IPS-NIHi7 (cell line): ENCODE measurements at regions not wholly inside any gene's neighbourhood (a gene's known extent, or its start where the extent isn't known, plus 50 kb on each side); places are given as distances from the start of the nearest gene placed in this dataset.

Experiments used
- DNase-seq: peaks from one replicate; pipeline ENCODE4 v3.0.0; 2012; ENCODE audit warnings: mixed read lengths; ENCODE audit errors: extremely low spot score

DNA sequence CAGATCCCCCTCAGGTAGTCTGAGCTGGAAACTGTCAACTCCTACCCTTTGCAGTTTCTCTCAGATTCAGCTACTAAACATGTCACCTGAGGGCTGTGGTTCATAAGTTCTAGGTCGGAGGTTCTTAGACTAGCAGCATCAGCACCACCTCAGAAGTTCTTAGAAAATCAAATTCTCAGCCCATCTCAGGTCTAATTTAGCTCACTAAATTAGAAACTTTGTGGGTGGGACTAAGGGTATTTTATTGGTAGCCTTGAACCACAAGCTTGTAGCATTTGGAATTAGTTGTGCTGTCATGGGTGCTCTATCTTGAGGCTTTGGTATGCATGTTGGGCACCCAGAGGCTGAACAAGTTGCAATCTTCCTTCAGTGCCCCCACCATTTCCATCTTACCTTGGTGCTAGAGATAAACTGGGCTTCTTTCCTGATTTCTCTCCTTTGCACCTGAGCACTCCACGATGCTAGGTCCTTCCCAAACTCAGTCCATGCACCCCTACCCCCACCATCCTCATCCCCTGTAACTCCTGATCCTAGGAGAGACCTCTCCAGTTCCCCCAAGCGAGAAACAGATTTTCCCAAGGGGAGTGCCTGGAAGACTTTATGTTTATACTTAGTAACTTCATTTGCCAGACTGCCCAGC, 54.2 kb downstream of the S1PR1 start:
- DNase-seq: no peak

DNA sequence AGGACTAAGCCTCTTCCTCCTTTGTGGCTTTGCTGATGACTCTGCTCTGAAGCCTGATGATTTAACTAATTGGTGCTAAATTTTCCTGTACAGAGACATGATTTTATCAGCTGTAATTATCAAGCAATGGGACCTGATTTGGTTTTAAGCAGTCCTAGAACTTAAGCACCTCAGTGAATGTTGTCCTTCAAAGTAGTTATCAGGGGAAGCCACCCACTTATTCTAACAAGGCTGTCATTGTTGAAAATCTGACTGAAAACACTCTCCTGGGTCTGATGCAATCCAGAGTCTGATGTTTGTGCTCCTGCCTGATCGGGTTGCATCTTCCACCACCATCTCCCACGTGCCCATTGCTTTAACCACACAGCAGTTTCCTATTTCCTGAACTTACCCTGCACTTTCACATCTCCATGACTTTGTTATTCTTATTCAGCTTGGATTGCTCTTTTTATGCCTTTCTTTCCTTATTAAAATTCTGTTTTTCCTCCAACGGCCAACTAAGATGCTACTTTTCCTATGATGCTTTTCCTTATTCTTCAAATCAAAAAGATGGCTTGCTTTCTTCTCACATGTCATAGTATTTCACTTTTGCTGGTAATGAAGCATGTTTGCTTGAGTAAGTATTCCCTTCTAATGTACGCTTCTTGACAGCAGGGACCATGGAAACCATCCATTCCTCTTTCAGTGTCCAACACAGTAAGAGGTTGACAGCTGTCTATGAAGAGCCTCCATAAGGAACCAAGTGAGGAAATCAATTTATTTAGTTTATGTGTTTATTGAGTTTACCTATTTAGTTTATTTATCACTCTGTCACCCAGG, 55.0 kb downstream of the S1PR1 start:
- peak; percentile 26 for DNase-seq

DNA sequence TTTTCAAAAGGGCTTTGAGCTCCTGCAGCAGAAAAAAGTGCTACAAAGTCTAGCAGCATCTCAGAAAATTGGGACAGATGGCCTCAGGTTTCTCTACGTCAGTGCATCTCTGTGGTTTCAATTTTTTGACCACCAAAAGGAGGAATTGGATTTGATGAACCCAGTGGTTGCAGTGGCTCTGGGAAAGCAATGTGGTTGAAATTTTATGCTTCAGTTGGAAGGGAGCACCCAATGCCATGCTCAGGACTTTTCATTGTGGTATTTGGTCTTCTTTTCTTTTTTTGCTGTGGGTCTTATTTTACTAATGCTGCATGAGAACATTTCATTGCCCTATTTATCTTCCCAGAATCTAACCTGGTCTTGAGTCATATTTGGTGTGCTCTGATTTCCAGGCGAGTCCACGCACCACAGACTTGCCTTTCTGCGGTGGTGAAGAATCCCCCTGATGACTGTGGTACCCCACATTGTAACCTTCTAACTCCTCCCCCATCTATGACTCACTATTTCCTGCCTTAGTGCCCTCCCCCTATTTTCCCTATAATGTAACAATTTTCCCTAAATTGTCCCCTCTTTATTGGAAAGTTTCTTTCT, 56.7 kb downstream of the S1PR1 start:
- DNase-seq: no peak

DNA sequence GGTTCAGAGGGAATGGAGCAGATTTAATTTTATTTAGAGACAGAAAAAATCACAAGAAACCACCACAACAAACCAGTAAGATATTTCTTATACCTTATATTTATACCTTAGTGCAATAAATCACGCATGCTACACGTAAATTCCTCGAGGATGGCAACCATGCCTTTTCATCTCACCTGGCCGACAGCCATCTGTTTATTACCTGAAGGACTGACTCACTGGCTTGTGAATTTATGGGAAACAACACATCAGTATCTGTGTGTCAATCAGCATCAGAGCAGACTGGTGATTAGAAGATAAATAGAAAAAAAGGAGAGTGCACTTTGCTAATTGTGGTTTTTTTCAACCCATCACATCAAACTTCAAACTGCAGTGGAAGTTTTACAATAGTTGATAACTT, 58.4 kb downstream of the S1PR1 start:
- no peak for DNase-seq

DNA sequence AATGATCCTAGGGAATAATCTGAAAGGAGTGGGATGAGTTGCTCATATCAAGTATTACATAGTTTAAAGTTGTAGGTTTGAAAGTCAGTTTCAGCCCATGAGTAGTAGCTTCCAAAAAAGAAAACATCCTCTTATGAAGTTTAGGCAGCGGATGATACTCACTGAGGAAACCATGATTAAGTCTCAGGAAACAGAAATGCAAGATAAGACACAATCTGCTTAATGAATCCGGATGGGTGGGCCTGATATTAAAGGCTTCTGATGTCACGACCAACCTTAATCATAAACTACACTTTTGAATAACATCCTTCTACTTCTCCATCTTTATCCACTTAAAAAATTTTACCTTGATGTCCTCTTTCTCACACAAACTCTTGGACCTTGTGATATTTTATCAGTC, 61.8 kb downstream of the S1PR1 start:
- DNase-seq: no peak

DNA sequence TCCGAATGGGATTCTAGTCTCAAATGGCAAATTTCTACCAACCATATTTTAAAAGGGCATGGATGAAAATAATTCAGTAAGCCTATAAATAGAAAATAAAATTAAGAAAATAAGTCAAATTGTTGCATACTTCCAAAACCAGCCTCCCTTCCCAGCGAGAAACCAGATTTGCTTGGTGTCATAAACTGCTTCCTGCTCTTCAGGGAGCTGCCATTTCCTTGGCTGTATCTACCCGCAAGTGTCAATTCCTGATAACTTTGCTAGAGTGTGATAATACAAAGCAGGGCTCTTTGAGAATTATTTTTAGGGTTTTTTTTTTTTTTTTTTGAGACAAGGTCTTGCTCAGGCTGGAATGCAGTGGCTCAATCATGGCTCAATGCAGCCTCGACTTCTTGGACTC, 62.3 kb downstream of the S1PR1 start:
- DNase-seq: no peak

DNA sequence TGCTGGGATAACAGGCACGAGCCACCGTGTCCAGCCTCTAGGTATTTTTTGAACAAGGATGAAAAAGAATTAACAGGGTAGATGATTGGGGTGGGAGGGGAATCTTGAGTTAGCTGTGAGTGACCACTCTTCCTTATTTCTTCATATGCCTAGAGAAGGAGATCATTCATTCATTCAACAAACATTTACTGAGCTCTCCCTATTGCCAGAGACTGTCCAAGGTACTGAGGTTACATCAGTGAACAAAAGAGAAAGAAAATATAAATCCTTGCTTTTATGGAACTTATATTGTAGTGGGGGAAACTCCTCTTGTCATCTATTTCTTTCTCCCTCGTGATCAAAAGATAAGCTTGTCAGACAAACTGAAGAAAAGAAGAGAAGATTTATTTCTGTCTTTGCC, 62.9 kb downstream of the S1PR1 start:
- no peak for DNase-seq

DNA sequence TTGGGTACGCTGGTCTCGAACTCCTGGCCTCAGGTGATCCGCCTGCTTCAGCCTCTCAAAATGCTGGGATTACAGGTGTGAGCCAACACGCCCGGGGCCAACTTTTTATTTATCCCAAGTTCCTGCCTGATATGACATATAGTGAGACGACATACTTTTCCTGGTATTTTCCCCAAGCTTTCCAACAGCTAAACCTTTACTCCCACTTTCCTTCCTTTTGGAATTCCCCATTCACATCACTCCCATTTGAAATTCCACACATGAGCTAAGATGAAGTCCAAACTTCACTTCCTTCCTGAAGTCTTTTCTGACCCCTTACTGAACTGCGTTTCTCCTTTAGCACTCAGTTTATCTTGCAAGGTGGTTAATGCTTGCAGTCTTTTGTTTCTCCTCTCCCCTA, 64.1 kb downstream of the S1PR1 start:
- no peak for DNase-seq

DNA sequence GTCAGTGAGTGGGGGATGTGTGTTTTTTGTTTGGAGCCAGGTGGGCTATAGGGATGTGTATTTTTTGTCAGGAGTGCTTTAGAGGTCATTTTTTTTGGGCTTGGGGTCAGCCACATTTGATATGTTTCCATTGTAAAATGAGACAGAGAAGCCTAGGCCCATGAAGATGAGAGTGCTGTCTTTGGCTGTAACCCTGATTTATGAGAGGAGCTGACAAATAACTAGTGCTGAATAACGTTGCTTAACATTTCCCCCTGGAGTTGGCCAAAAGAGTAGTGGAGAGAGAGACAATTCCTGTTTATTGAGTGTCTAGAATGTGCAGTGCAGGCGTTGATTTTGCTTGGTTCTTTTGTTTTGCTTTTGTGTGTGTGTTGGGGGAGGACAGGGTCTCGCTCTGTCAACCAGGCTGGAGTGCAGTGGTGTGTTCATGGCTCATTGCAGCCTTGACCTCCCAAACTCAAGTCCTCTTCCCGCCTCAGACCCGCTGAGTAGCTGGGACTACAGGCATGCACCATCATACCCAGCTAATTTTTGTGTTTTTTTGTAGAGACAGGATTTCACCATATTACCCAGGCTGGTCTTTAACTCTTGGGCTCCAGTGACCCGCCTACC, 64.7 kb downstream of the S1PR1 start:
- DNase-seq: no peak

DNA sequence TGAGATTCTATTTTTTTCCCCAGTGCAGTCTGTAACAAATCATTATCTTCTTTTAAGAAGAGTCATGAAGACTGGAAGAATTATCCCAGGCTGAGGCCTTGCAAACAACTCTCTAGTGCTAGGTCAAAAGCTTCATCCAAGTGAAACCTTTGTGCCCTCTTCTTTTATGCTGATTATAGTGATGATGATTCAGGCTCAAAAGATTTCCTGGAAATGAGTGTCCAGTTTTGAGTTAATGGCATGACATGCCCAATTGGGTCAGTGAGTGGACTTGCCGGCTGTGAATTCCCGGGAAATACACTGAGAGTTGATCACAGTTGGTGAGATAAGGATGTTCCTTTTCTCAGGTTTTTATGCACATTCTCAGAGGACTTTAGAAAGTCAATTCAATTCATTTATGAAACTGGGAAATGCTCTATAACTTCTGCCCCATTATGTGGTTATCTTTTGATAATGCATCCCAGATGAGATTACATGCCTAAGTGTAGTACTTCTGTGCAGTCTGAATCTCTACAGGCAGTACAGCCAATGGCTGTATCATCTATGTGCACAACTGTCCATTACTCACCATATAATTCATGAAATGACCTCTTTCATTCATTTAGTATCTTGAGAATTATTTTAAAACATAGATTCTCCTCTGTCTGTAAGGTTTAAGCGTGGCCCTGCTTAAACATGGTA, 66.2 kb downstream of the S1PR1 start:
- no peak for DNase-seq

DNA sequence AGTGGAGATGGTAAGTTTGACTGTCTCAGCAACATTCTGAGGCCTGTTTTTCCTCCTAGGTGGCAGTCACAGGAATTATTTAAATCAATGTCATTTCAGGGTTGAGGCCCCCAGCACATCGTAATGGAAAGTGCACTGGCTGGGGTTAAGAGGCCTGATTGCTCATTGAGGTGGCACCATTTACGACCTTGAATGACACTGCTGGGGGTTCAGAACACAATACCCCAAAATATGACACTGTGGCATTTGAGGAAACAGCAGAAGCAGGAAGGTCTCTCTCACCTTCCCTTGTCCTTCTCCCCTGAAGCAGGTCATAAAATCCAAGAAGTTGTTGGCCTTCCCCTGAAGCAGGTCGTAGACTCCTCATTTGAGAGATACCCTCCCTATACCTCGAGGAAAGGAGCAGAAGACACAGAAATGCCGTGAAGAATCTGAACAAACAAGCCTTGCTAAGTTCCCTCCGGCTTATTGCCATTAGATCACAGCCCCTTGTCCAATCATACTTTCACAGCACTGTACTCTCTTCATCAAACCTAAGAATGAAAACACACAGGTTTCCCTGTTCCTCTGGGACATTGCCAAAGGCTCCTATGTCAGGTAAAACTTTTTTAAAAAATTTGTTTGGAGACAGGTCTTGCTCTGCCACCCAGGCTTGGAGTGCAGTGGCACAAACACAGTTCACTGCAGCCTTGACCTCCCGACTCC, 71.3 kb downstream of the S1PR1 start:
- DNase-seq: no peak

DNA sequence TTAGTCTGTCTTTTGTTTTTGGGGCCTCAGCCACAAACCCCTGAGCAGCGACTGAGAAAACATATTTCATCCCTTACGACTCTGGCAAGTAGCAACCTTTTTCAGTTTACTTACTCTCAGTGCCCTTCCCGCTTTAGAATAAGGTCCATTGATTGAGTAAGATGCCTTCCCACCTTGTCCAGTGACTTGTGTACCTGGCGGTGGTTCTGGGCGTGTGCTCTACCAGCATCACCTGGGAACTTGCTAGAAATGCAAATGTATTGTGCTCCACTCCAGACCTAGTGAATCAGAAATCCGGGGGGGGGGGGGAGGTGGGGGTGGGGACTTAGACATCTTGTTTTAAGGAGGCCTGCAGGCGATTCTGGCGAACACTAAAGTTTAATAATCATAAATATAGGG, 72.1 kb downstream of the S1PR1 start:
- DNase-seq: peak; percentile 24

DNA sequence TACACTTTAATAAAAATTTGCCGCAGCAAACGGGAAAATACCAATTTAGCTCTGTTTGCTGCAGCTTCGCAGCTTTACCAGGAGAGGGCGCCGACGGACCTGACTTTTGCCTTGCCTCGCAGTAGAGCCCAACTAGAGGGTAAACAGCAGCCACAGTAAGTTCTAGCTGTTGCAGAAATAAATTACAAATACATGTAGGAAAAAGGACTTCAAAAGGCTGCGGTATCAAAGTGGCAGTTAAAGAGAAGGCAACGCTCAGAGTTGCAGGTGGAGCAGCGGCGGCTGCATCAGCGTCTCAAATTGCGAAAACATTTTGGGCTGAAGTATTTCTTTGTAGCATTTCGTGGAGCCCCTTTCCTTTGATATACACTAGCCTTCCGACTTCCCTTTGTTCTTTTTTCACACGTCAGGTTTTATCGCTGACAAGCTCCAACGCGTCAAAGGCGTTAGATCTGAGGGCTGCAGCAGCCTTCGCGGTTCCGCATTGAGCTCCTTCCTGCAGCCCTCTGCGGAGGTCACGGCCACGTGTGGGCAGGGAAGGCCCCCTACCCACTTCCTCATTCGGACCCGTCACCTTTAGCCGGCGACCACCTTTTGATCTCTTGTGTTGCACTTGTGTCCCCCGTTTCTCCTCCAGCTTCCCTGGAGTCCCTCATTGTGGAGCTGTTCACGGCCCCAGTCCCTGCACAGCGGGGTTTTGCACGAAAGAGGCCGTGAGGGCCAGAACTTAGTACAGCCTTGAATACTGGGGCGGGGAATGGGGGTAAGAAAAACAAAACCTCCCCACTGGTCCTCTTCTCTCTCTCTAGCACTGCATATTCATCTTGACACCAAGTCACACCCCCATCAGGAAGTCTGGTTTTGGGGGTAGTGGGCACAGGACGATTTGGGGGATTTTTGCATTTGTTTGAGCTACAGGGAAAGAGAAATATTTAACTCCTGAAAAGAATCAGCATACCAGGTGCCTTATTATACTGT, 72.8 kb downstream of the S1PR1 start:
- peak; percentile 77 for DNase-seq

DNA sequence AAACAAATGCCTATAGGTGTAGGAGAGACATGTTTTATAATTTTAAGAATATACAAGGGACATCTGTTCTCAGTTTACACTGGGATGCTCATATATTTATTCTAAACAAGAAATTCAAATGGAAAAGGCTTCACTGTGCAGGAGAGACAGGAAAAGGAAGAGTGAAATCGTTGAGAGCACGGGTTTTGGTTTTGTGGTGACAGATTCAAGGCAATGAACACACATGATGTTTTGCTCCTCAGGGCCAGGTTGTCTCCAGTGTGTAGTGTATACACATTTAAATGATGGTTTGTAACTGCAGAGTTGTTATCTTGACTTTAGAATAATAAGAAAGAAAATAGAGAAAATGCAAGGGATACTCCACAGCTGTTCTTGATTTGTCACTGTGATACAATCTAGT, 73.7 kb downstream of the S1PR1 start:
- DNase-seq: no peak

DNA sequence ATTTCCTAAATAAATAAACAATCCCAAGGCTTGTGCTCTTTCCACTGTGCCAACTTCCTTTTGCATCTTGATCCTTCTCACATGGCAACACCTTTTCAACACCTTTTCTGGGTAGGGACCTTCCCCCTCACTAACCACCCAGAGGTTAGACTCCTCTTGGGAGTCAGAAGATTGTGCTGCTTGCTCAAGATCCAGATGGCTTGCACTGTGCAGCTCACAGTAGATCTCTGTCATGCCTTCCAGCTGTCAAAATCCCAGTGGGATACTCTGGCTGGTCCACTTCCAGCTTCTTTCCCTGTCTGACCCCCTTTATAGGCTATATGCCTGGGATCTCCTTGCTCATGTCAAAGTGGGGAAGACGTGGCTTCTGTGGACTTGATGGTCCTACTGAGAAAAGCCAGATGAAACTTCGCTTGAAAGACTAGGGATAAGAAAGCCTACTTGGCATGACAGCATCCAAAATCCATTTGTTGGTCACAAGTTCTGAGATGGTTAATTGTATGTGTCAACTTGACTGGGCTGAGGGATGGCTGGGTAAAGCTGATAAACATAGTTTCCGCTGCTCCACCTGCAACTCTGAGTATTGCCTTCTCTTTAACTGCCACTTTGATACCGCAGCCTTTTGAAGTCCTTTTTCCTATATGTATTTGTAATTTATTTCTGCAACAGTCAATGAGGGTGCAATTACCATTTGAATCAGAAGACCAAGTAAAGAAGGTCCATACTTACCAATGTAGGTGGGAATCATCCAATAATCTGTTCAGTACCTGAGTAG, 74.5 kb downstream of the S1PR1 start:
- no peak for DNase-seq

DNA sequence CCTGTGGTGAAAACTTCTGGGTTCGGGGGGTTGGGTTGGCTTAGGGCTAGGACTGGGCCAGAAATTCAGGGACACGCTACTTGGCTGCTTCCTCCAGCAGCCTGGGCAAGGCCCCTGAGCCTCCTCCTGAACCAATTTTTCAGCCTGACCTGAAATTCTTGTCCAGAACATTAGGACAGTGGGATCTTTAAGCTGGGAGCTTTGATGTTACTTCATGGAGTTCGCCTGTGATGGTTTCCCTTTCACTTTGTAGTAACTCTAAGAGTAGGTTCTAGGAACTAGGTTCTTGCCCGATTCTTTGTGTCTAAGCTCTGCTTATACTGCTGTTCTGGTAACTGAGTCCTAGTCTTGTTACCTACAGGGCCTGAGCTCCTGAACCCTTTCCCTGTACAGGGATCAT, 75.3 kb downstream of the S1PR1 start:
- DNase-seq: no peak

DNA sequence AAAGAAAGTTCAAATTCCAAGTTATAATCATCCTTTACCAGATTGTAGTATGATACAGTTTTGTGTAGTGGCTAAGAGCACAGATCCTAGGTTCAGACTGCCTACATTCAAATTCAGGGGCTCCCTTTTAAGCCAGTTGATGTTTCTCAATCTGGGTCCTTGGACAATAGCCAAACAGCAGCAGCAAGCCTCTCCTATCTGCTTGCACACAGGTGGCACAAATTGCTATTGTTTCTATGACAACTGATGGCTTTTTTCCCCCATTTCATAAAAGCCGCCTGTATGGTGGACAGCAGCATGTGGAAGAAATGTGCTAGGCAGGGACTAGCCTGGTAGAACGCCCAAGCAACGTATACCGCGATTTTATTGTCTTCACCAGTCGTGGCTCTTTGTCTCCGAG, 76.5 kb downstream of the S1PR1 start:
- DNase-seq: no peak

DNA sequence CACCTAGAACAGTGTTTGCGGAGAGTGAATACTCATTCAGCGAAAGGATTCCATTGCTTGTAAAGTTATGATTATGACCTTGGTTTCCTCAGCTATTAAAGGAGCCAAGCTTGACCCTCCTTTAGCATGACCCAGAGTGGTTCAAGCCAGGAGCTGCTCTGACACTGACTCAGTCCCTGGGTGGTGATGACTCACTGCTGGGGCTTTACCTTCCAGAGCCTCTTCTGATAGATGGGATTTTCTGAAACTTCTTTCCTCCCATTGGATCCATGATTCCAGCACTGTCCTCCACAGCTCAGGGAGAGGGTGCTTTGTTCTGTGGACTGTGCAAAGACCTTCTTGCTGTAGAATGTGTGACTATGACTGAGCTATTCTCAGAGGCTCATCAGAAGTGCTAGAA, 77.4 kb downstream of the S1PR1 start:
- DNase-seq: peak; percentile 18

DNA sequence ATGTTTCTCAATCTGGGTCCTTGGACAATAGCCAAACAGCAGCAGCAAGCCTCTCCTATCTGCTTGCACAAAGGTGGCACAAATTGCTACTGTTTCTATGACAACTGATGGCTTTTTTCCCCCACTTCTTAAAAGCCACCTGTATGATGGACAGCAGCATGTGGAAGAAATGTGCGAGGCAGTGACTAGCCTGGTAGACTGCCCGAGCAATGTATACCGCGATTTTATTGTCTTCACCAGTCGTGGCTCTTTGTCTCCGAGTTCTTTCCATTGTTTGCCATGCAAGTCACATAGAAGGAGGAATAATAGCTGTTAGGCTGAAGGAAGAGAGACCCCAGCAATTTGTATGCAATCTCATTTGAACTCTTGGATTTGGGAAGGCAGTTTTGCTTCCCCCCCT, 79.4 kb downstream of the S1PR1 start:
- no peak for DNase-seq

DNA sequence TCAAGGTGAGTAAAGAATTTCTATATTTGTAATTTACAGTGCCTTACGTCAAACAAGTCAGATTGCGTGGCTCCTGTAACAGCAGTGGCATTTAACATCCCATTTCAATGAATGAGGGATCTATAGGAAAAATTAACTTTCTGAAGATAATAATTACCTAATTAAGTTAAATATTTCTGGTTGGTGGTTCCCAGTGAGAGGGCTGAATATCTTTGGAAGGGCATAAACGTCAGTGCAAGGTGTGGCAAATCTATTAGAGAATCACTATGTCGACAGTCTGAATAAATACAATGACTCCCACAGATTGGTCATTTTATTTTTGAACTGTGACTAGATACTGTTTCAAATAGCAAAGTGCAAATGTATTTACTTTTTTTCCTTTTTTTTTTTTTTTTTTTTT, 80.0 kb downstream of the S1PR1 start:
- DNase-seq: no peak
